ENCODE measurements at regions not wholly inside any gene's neighbourhood (a gene's known extent, or its start where the extent isn't known, plus 50 kb on each side); places are given as distances from the start of the nearest gene placed in this dataset.

- in situ Hi-C loops (cut with MboI; ENCODE audit: low sequenced_read_pairs): no loop called here
Measured at GRCh38 chr13:59464926-59465325, 698.8 kb downstream of the DIAPH3 start.

- in situ Hi-C loops (cut with MboI; ENCODE audit: low sequenced_read_pairs): no loop called here
Measured at GRCh38 chr13:59468396-59468795, 695.3 kb downstream of the DIAPH3 start.

- in situ Hi-C loops (cut with MboI; ENCODE audit: low sequenced_read_pairs): no loop called here
Measured at GRCh38 chr13:59471106-59471505, 692.6 kb downstream of the DIAPH3 start.

- in situ Hi-C loops (cut with MboI; ENCODE audit: low sequenced_read_pairs): no loop called here
Measured at GRCh38 chr13:59472134-59472533, 691.6 kb downstream of the DIAPH3 start.

- in situ Hi-C loops (cut with MboI; ENCODE audit: low sequenced_read_pairs): no loop called here
Measured at GRCh38 chr13:59474696-59475095, 689.0 kb downstream of the DIAPH3 start.

GRCh38 chr13:59475911-59476310 lies 687.8 kb downstream of the DIAPH3 start:
- in situ Hi-C loops (cut with MboI; ENCODE audit: low sequenced_read_pairs): no loop called here

GRCh38 chr13:59476366-59476765 lies 687.4 kb downstream of the DIAPH3 start:
- in situ Hi-C loops (cut with MboI; ENCODE audit: low sequenced_read_pairs): no loop called here

GRCh38 chr13:59477011-59477410 lies 686.7 kb downstream of the DIAPH3 start:
- in situ Hi-C loops (cut with MboI; ENCODE audit: low sequenced_read_pairs): no loop called here

- in situ Hi-C loops (cut with MboI; ENCODE audit: low sequenced_read_pairs): no loop called here
Measured at GRCh38 chr13:59478908-59479307, 684.8 kb downstream of the DIAPH3 start.

- in situ Hi-C loops (cut with MboI; ENCODE audit: low sequenced_read_pairs): no loop called here
Measured at GRCh38 chr13:59479629-59480028, 684.1 kb downstream of the DIAPH3 start.

- in situ Hi-C loops (cut with MboI; ENCODE audit: low sequenced_read_pairs): no loop called here
Measured at GRCh38 chr13:59480396-59481259, 683.1 kb downstream of the DIAPH3 start.

GRCh38 chr13:59483501-59484145 lies 680.1 kb downstream of the DIAPH3 start:
- in situ Hi-C loops (cut with MboI; ENCODE audit: low sequenced_read_pairs): no loop called here

GRCh38 chr13:59487883-59488282 lies 675.8 kb downstream of the DIAPH3 start:
- in situ Hi-C loops (cut with MboI; ENCODE audit: low sequenced_read_pairs): no loop called here

- in situ Hi-C loops (cut with MboI; ENCODE audit: low sequenced_read_pairs): no loop called here
Measured at GRCh38 chr13:59488436-59488835, 675.3 kb downstream of the DIAPH3 start.

- in situ Hi-C loops (cut with MboI; ENCODE audit: low sequenced_read_pairs): no loop called here
Measured at GRCh38 chr13:59490651-59491050, 673.1 kb downstream of the DIAPH3 start.

GRCh38 chr13:59492030-59492636 lies 671.6 kb downstream of the DIAPH3 start:
- in situ Hi-C loops (cut with MboI; ENCODE audit: low sequenced_read_pairs): no loop called here

- in situ Hi-C loops (cut with MboI; ENCODE audit: low sequenced_read_pairs): no loop called here
Measured at GRCh38 chr13:59493436-59493965, 670.2 kb downstream of the DIAPH3 start.

GRCh38 chr13:59494151-59494550 lies 669.6 kb downstream of the DIAPH3 start:
- in situ Hi-C loops (cut with MboI; ENCODE audit: low sequenced_read_pairs): no loop called here

GRCh38 chr13:59494560-59494970 lies 669.2 kb downstream of the DIAPH3 start:
- in situ Hi-C loops (cut with MboI; ENCODE audit: low sequenced_read_pairs): no loop called here

GRCh38 chr13:59495299-59495698 lies 668.4 kb downstream of the DIAPH3 start:
- in situ Hi-C loops (cut with MboI; ENCODE audit: low sequenced_read_pairs): no loop called here

- in situ Hi-C loops (cut with MboI; ENCODE audit: low sequenced_read_pairs): no loop called here
Measured at GRCh38 chr13:59495936-59496512, 667.7 kb downstream of the DIAPH3 start.
